Tibial nerve (tissue), 4 donors: ENCODE measurements at regions not wholly inside any gene's neighbourhood (a gene's known extent, or its start where the extent isn't known, plus 50 kb on each side); places are given as distances from the start of the nearest gene placed in this dataset.

Experiments used
- DNase-seq, 2 donors: peaks; one replicate each; pipeline ENCODE4 v3.0.0-alpha.2; 2019; ENCODE audit warnings: low spot score in 2 of 2
- H3K27ac ChIP-seq, 4 donors: fragments of 200-600 bp; sonication (generic) in 3 of 4; one replicate each; pipeline ENCODE4 v1.5.1; 2017 to 2019; ENCODE audit warnings: mild to moderate bottlenecking in 1 of 4
- H3K27me3 ChIP-seq, 2 donors: fragments of 200-600 bp; sonication (generic) in 1 of 2; one replicate each; pipeline versions ENCODE4 v1.5.1 to v1.6.0; 2017 to 2019
- H3K36me3 ChIP-seq, 3 donors: fragments of 200-600 bp; sonication (generic); one replicate each; pipeline ENCODE4 v1.5.1; 2018 to 2019
- H3K4me1 ChIP-seq, 4 donors: fragments of 200-600 bp; sonication (generic) in 3 of 4; one replicate each; pipeline ENCODE4 v1.5.1; 2017 to 2019
- H3K4me3 ChIP-seq, 4 donors: fragments of 200-600 bp; sonication (generic) in 3 of 4; one replicate each; pipeline ENCODE4 v1.5.1; 2017 to 2019; ENCODE audit warnings: mild to moderate bottlenecking in 1 of 4, moderate library complexity in 1 of 4
- H3K9me3 ChIP-seq, 4 donors: fragments of 200-600 bp; sonication (generic) in 3 of 4; one replicate each; pipeline ENCODE4 v1.5.1; 2017 to 2019
- EP300 ChIP-seq, 2 donors: sonication (generic); formaldehyde crosslinking; IDR thresholded peaks; one replicate each; pipeline ENCODE4 v1.6.1; 2017; ENCODE audit warnings: antibody characterized with exemption in 2 of 2, mild to moderate bottlenecking in 1 of 2
- POLR2A ChIP-seq, 2 donors: fragments of 450-650 bp; IDR thresholded peaks; one replicate each; pipeline ENCODE4 v1.6.1; 2017; ENCODE audit warnings: antibody characterized with exemption in 2 of 2, mild to moderate bottlenecking in 2 of 2, moderate library complexity in 2 of 2
- WGBS, 2 donors: methylation state at CpG; one replicate each; pipeline ENCODE4 v1.1.5; 2018; 5-methylcytosine and 5-hydroxymethylcytosine counted together
- TF ChIP-seq, protein P1 (sequence below), 5 experiments: fragments of 200-600 bp in 3 of 5; fragments of 450-650 bp in 2 of 5; sonication (generic) in 3 of 5; IDR thresholded peaks; one replicate each; pipeline ENCODE4 v1.5.1; 2016 to 2019; ENCODE audit warnings: antibody characterized with exemption in 5 of 5, mild to moderate bottlenecking in 3 of 5, moderate library complexity in 2 of 5

DNA sequence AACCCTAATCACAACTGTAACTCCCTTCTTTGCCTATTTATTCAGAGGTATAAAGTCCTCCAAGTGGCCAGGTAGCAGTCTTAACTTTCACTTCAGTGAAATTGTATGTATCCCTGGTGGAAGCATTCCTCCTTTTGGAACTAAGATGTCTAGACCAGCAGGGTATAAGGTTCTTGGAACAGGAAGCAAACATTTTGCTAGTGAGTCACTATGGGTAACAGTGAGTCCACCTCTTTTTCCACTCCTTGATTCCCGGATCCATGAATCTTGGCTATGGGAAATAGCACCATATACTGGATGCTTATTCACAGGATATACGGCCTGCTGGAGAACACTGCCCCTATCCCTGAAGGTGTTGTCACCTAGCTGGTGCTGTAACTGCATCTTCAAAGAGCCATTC is 80.2 kb downstream of the KCNA5 start:
- DNase-seq: no peak
- Histone ChIP-seq H3K4me1 (no peaks in the 10 kb centered on the region), H3K27ac (no peak overlapping the region), H3K27me3 (no peaks in the 10 kb centered on the region), H3K9me3 (no peaks in the 10 kb centered on the region), H3K36me3 (no peaks in the 10 kb centered on the region), H3K4me3 (no peak overlapping the region)
- 51 to 87% methylated on average over 2 of the region's 2 CpGs for WGBS, 2 donors
- TF ChIP-seq EP300 (IDR thresholded peaks at IDR 0.05) (no peak), POLR2A (IDR thresholded peaks at IDR 0.05) (no peak)

DNA sequence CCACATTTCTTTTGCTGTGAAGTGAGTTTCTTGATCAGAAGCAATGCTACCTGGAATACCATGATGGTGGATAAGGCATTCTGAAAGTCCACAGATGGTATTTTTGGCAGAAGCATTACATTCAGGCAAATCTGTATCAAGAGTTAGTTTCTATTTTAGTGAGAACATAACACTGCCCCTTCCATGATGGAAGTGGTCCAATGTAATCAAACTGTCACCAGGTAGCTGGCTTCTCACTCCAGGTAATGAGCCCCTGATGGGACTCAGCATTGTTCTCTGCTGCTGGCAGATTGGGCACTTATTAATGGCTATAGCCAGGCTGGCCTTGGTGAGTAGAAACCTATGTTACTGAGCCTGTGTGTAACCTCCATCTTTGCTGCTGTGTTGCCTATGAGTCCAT is 80.7 kb downstream of the KCNA5 start:
- TF ChIP-seq POLR2A (IDR thresholded peaks at IDR 0.05): no peak
- no peak for TF ChIP-seq EP300 (IDR thresholded peaks at IDR 0.05)
- TF ChIP-seq, protein P1, sequence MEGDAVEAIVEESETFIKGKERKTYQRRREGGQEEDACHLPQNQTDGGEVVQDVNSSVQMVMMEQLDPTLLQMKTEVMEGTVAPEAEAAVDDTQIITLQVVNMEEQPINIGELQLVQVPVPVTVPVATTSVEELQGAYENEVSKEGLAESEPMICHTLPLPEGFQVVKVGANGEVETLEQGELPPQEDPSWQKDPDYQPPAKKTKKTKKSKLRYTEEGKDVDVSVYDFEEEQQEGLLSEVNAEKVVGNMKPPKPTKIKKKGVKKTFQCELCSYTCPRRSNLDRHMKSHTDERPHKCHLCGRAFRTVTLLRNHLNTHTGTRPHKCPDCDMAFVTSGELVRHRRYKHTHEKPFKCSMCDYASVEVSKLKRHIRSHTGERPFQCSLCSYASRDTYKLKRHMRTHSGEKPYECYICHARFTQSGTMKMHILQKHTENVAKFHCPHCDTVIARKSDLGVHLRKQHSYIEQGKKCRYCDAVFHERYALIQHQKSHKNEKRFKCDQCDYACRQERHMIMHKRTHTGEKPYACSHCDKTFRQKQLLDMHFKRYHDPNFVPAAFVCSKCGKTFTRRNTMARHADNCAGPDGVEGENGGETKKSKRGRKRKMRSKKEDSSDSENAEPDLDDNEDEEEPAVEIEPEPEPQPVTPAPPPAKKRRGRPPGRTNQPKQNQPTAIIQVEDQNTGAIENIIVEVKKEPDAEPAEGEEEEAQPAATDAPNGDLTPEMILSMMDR (IDR thresholded peaks at IDR 0.05): no peak
- DNase-seq: no peak

DNA sequence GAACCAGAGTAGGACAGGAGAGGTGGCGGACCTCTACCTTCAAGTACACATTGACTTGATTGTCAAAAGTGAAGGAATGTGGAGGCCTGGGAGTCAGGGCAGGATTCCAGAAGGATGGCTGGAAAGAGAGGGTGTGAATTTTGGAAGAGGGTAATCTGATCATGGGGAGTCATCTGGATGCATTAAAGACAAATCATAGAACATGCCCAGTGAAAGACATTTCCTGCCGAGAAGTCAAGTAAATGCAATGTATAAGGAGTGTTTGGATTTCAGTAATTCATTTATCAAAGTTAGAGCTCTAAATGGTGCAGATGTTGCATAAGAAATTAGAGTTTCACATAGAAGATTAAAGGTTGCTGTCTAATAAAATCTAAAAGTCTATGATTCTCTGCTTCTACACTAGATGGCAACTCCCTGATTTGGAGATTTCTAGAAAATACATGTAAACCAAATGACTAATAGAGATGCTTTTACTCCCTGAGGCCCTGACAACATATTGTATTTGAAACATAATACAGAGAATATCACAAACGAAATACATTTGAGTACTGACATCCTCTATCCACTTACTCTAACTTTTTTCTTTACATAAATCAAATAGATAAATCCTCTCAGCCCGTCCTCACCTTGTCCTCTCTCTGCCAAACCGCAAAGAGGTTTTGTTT is 91.3 kb downstream of the KCNA5 start:
- Histone ChIP-seq H3K36me3 (no peaks in the 10 kb centered on the region), H3K4me3 (no peak overlapping the region), H3K27me3 (no peaks in the 10 kb centered on the region), H3K9me3 (no peaks in the 10 kb centered on the region), H3K27ac (no peak overlapping the region), H3K4me1 (no peaks in the 10 kb centered on the region)
- TF ChIP-seq POLR2A (IDR thresholded peaks at IDR 0.05): no peak
- DNase-seq: no peak
- WGBS, 2 donors: 64 to 69% methylated on average over 5 of the region's 5 CpGs

More for the DNA sequence above, 80.7 kb downstream of the KCNA5 start:
- Histone ChIP-seq H3K4me1 (no peaks in the 10 kb centered on the region), H3K4me3 (no peak overlapping the region), H3K36me3 (no peaks in the 10 kb centered on the region), H3K27ac (no peak overlapping the region), H3K9me3 (no peaks in the 10 kb centered on the region), H3K27me3 (no peaks in the 10 kb centered on the region)

DNA sequence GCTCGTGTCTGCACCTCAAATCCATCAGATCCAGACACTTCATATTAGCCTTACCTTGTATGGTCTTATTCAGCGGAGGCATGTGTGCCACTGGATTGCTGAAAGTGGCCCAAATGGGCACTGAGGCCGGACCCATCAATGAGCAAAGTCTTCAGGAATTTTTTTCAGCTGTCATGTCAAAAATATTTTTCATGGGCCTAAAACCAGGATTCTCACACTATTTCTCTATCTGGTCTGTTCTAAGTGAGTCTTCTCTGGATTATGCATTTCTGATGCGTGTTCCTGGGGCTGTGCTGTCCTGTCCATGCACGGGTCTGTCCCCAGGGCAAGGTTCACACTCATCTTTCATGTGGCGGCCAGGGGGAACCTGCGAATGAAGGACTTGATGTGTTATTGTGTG is 94.6 kb downstream of the KCNA5 start:
- Histone ChIP-seq H3K9me3 (no peaks in the 10 kb centered on the region), H3K36me3 (no peaks in the 10 kb centered on the region), H3K27me3 (no peaks in the 10 kb centered on the region), H3K4me3 (no peak overlapping the region), H3K4me1 (no peaks in the 10 kb centered on the region), H3K27ac (no peak overlapping the region)
- no peak for DNase-seq
- TF ChIP-seq EP300 (IDR thresholded peaks at IDR 0.05): no peak
- TF ChIP-seq, protein P1 (IDR thresholded peaks at IDR 0.05): no peak
- TF ChIP-seq POLR2A (IDR thresholded peaks at IDR 0.05): no peak
- WGBS, 2 donors: 84 to 88% methylated on average over 7 of the region's 7 CpGs

DNA sequence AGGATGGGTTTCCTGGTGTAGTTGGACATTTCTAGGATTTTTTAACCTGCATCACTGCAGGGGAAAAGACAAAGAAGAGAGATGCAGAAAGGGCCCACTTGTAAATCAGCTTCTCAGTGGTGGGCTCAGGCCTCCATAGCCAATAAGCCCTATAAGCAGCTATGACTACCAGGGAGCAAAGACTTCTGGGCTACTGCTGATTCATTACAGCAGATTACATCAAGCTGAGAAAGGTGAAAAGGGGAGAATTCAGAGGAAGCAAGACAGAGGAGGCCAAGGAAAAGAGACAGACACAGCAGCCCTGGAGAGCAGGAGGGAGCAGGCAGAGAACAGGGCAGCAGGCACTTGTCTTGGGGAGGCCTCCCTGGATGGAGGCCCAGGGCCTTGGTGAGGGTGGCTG is 95.2 kb downstream of the KCNA5 start:
- TF ChIP-seq POLR2A (IDR thresholded peaks at IDR 0.05): no peak
- Histone ChIP-seq H3K4me1 (no peaks in the 10 kb centered on the region), H3K27ac (no peak overlapping the region), H3K27me3 (no peaks in the 10 kb centered on the region), H3K4me3 (no peak overlapping the region), H3K9me3 (no peaks in the 10 kb centered on the region), H3K36me3 (no peaks in the 10 kb centered on the region)
- no peak for DNase-seq

DNA sequence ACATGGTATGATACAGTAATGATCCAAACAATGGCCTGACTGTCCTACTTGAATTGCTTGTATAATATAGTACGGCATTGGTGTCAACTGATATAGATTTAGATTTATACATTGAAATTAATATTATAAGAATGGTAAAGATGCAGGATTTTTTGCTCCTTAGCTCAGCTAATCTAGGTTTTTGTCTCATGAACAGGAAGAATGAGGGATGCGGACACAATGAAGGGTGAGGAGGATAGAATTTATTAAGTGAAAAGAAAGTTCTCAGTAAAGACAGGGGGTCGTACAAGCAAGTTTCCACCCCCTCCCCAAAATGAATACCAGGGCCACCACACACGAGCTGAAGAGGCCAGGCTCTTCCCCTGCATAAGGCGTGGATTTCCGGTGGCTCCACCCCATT is 96.1 kb downstream of the KCNA5 start:
- no peak for DNase-seq
- no peaks in the 10 kb centered on the region for H3K9me3 ChIP-seq
- no peaks in the 10 kb centered on the region for H3K27me3 ChIP-seq
- H3K27ac ChIP-seq: no peak overlapping the region
- H3K36me3 ChIP-seq: no peaks in the 10 kb centered on the region
- no peak overlapping the region for H3K4me3 ChIP-seq
- TF ChIP-seq POLR2A (IDR thresholded peaks at IDR 0.05): no peak
- TF ChIP-seq, protein P1 (IDR thresholded peaks at IDR 0.05): no peak
- TF ChIP-seq EP300 (IDR thresholded peaks at IDR 0.05): no peak
- 79 to 82% methylated on average over 6 of the region's 6 CpGs for WGBS, 2 donors
- H3K4me1 ChIP-seq: no peaks in the 10 kb centered on the region

DNA sequence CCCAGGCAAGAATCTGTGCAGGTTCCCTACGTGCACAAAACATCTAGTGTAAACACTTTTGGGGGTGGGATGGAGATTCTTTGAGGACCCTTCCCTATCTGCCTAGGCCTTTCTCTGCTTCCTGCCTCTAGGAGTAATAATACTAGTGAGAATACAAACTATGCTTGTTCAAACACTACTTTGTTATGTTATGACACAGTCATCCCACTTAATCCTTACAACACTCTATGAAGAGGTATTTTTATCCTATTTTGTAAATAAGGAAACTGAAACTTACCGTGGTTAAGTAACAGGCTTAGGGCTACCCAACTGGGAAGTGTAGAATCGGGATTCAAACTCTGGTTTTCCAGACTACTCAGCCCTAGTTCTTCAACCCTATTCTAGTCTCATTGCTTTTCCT is 96.5 kb downstream of the KCNA5 start:
- Histone ChIP-seq H3K36me3 (no peaks in the 10 kb centered on the region), H3K27me3 (no peaks in the 10 kb centered on the region), H3K4me3 (no peak overlapping the region), H3K9me3 (no peaks in the 10 kb centered on the region), H3K4me1 (no peaks in the 10 kb centered on the region), H3K27ac (no peak overlapping the region)
- WGBS, 2 donors: 66 to 78% methylated on average over 3 of the region's 3 CpGs
- no peak for TF ChIP-seq POLR2A (IDR thresholded peaks at IDR 0.05)
- TF ChIP-seq, protein P1 (IDR thresholded peaks at IDR 0.05): no peak
- no peak for TF ChIP-seq EP300 (IDR thresholded peaks at IDR 0.05)
- no peak for DNase-seq
